NT2/D1 (cell line): ENCODE measurements at regions not wholly inside any gene's neighbourhood (a gene's known extent, or its start where the extent isn't known, plus 50 kb on each side); places are given as distances from the start of the nearest gene placed in this dataset.
"Not testable (repeated sequence)": the region's sequence is repeated elsewhere in the genome, so short reads cannot be mapped to it uniquely, and the experiment has no call there.

Experiments
- SUZ12 ChIP-seq: IDR thresholded peaks from 2 replicates; pipeline ENCODE4 v1.6.1; 2011; ENCODE audit not compliant: insufficient read length, insufficient read depth; ENCODE audit errors: extremely low read depth
- YY1 ChIP-seq: IDR thresholded peaks from 2 replicates; pipeline ENCODE4 v1.6.1; 2011; ENCODE audit not compliant: insufficient read length, insufficient read depth
- ZNF274 ChIP-seq: IDR thresholded peaks from 2 replicates; pipeline ENCODE4 v1.6.1; 2011; ENCODE audit warnings: mild to moderate bottlenecking, low read depth, low read length

GRCh38 chr22:11584231-11584630, 3943.8 kb upstream of the OR11H1 start:
- TF ChIP-seq YY1, ZNF274, SUZ12: not testable (repeated sequence)
